Osteoblast (primary cell): ENCODE measurements at regions not wholly inside any gene's neighbourhood (a gene's known extent, or its start where the extent isn't known, plus 50 kb on each side); places are given as distances from the start of the nearest gene placed in this dataset.

ENCODE experiments used
- DNase-seq: peaks from one replicate; pipeline ENCODE4 v3.0.0; 2011; ENCODE audit warnings: low spot score, mixed read lengths; ENCODE audit not compliant: insufficient read length; ENCODE audit errors: missing footprints
- H2AFZ ChIP-seq: 2 replicates; pipeline ENCODE4 v1.6.0; 2011; ENCODE audit warnings: mild to moderate bottlenecking, low read length
- H3K27ac ChIP-seq: 2 replicates; pipeline ENCODE4 v1.5.1; 2011; ENCODE audit warnings: mild to moderate bottlenecking, low read depth, low read length, moderate library complexity
- H3K27me3 ChIP-seq: 2 replicates; pipeline ENCODE4 v1.6.0; 2012; ENCODE audit warnings: mild to moderate bottlenecking, control low read depth, inconsistent platforms, low read length, moderate library complexity; ENCODE audit not compliant: insufficient read depth
- H3K36me3 ChIP-seq: 2 replicates; pipeline ENCODE4 v1.5.1; 2011; ENCODE audit warnings: mild to moderate bottlenecking, low read length, control low read depth, moderate library complexity; ENCODE audit not compliant: insufficient read depth
- H3K4me1 ChIP-seq: 2 replicates; pipeline ENCODE4 v1.5.1; 2011; ENCODE audit warnings: mild to moderate bottlenecking, low read length, control low read depth, moderate library complexity; ENCODE audit not compliant: insufficient read depth
- H3K4me2 ChIP-seq: 2 replicates; pipeline ENCODE4 v1.6.0; 2011; ENCODE audit warnings: mild to moderate bottlenecking, low read length; ENCODE audit not compliant: insufficient read depth
- H3K4me3 ChIP-seq: fragments of 200-600 bp; sonication (generic); 3 replicates; pipeline ENCODE4 v1.5.1; 2012; ENCODE audit warnings: mild to moderate bottlenecking, low read length, inconsistent platforms; ENCODE audit not compliant: insufficient read depth
- H3K79me2 ChIP-seq: 2 replicates; pipeline ENCODE4 v1.6.0; 2012; ENCODE audit warnings: mild to moderate bottlenecking, low read length, control low read depth, inconsistent platforms; ENCODE audit not compliant: insufficient read depth
- H3K9me3 ChIP-seq: 2 replicates; pipeline ENCODE4 v1.5.1; 2011; ENCODE audit warnings: low read depth, low read length, control low read depth
- H4K20me1 ChIP-seq: 2 replicates; pipeline ENCODE4 v1.6.0; 2012; ENCODE audit warnings: mild to moderate bottlenecking, low read length, control low read depth; ENCODE audit not compliant: insufficient read depth
- TF ChIP-seq, protein P1 (sequence below): IDR thresholded peaks from 2 replicates; pipeline ENCODE4 v1.5.1; 2011; ENCODE audit warnings: mild to moderate bottlenecking, low read depth, low read length, moderate library complexity; ENCODE audit errors: extremely low read depth

GRCh38 chr1:221101807-221102605, 222.8 kb downstream of the HLX start:
- no peaks in the 10 kb centered on the region for H3K9me3 ChIP-seq
- no peak overlapping the region for H3K4me3 ChIP-seq
- peaks cover 54% of the 10 kb centered on the region for H3K4me1 ChIP-seq
- H3K27me3 ChIP-seq, result no peaks in the 10 kb centered on the region
- TF ChIP-seq, protein P1, sequence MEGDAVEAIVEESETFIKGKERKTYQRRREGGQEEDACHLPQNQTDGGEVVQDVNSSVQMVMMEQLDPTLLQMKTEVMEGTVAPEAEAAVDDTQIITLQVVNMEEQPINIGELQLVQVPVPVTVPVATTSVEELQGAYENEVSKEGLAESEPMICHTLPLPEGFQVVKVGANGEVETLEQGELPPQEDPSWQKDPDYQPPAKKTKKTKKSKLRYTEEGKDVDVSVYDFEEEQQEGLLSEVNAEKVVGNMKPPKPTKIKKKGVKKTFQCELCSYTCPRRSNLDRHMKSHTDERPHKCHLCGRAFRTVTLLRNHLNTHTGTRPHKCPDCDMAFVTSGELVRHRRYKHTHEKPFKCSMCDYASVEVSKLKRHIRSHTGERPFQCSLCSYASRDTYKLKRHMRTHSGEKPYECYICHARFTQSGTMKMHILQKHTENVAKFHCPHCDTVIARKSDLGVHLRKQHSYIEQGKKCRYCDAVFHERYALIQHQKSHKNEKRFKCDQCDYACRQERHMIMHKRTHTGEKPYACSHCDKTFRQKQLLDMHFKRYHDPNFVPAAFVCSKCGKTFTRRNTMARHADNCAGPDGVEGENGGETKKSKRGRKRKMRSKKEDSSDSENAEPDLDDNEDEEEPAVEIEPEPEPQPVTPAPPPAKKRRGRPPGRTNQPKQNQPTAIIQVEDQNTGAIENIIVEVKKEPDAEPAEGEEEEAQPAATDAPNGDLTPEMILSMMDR, result no peak
- H3K4me2 ChIP-seq, result peak overlapping the region; percentile 37
- no peaks in the 10 kb centered on the region for H3K79me2 ChIP-seq
- H3K36me3 ChIP-seq, result no peaks in the 10 kb centered on the region
- peak; percentile 78 for DNase-seq
- H4K20me1 ChIP-seq, result no peaks in the 10 kb centered on the region
- H2AFZ ChIP-seq, result no peak overlapping the region
- peak overlapping the region; percentile 91 for H3K27ac ChIP-seq

- Histone ChIP-seq H3K4me1 (peaks cover 30% of the 10 kb centered on the region), H4K20me1 (no peaks in the 10 kb centered on the region), H3K36me3 (no peaks in the 10 kb centered on the region), H3K27me3 (no peaks in the 10 kb centered on the region), H2AFZ (no peak overlapping the region), H3K9me3 (no peaks in the 10 kb centered on the region), H3K4me2 (no peak overlapping the region), H3K4me3 (no peak overlapping the region), H3K79me2 (no peaks in the 10 kb centered on the region), H3K27ac (no peak overlapping the region)
- TF ChIP-seq, protein P1, result no peak
- no peak for DNase-seq
These were observed 225.4 kb downstream of the HLX start for GRCh38 chr1:221104596-221104995.

GRCh38 chr1:221105578-221105977, 226.3 kb downstream of the HLX start:
- no peak for DNase-seq
- H3K27ac ChIP-seq, result no peak overlapping the region
- no peaks in the 10 kb centered on the region for H3K36me3 ChIP-seq
- TF ChIP-seq, protein P1, result no peak
- no peaks in the 10 kb centered on the region for H3K9me3 ChIP-seq
- H3K4me2 ChIP-seq, result no peak overlapping the region
- H2AFZ ChIP-seq, result no peak overlapping the region
- H4K20me1 ChIP-seq, result no peaks in the 10 kb centered on the region
- no peaks in the 10 kb centered on the region for H3K27me3 ChIP-seq
- H3K4me3 ChIP-seq, result no peak overlapping the region
- no peaks in the 10 kb centered on the region for H3K79me2 ChIP-seq
- H3K4me1 ChIP-seq, result peaks cover 22% of the 10 kb centered on the region

DNA sequence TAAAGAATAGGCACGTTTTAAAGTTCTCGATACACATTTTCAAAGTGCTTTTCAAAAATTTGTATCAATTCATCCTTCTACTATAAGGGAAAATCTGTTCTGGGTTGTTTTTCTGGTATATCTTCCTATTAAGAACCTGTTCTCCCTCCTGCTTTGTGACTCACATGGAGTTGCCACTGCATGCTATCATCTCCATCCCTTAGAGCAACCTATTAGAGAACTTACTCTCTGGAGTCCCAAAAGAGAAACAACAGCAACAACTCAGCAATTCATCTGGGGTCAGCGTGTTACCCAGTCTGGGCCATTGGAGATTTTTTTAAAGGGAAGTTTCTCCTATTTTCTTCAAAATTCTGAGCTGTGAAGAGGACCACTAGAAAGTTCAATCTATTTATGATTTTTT, 227.4 kb downstream of the HLX start:
- Histone ChIP-seq H3K79me2 (no peaks in the 10 kb centered on the region), H3K4me3 (no peak overlapping the region), H4K20me1 (no peaks in the 10 kb centered on the region), H3K27me3 (no peaks in the 10 kb centered on the region), H3K9me3 (no peaks in the 10 kb centered on the region), H3K4me1 (peaks cover 12% of the 10 kb centered on the region), H3K27ac (no peak overlapping the region), H3K4me2 (no peak overlapping the region), H3K36me3 (no peaks in the 10 kb centered on the region), H2AFZ (no peak overlapping the region)
- DNase-seq, result no peak
- TF ChIP-seq, protein P1, result no peak
